Adrenal gland (tissue), 9 donors: ENCODE measurements at regions not wholly inside any gene's neighbourhood (a gene's known extent, or its start where the extent isn't known, plus 50 kb on each side); places are given as distances from the start of the nearest gene placed in this dataset.

Source experiments
- DNase-seq, 7 donors: peaks; one replicate each; pipeline ENCODE4 v3.0.0-alpha.2; 2019 to 2020
- H3K27ac ChIP-seq, 5 donors: fragments of 200-600 bp; sonication (generic) in 4 of 5; 1 replicate in 3 of 5; 2 replicates in 2 of 5; pipeline versions ENCODE4 v1.5.1 to v1.8.0; 2016 to 2020; ENCODE audit warnings: mild to moderate bottlenecking in 1 of 5
- H3K27me3 ChIP-seq: fragments of 200-600 bp; 2 replicates; pipeline ENCODE4 v1.8.0; 2021
- H3K36me3 ChIP-seq, 2 donors: fragments of 200-600 bp; replicated peaks in 1 of 2; 1 replicate in 1 of 2; 2 replicates in 1 of 2; pipeline versions ENCODE4 v1.5.1 to v1.8.0; 2018 to 2022
- H3K4me1 ChIP-seq, 2 donors: fragments of 200-600 bp; replicated peaks in 1 of 2; 1 replicate in 1 of 2; 2 replicates in 1 of 2; pipeline versions ENCODE4 v1.5.1 to v1.8.0; 2018 to 2021
- H3K4me3 ChIP-seq, 4 donors: fragments of 200-600 bp; sonication (generic) in 3 of 4; one replicate each; pipeline ENCODE4 v1.5.1; 2016 to 2018
- H3K9me3 ChIP-seq, 3 donors: fragments of 200-600 bp; sonication (generic) in 1 of 3; replicated peaks in 1 of 3; 1 replicate in 2 of 3; 2 replicates in 1 of 3; pipeline versions ENCODE4 v1.5.1 to v1.8.0; 2016 to 2021
- CTCF ChIP-seq, 6 experiments: fragments of 450-650 bp in 4 of 6; fragments of 200-600 bp in 2 of 6; sonication (generic) in 1 of 6; IDR thresholded peaks; 1 replicate in 5 of 6; 2 replicates in 1 of 6; pipeline versions ENCODE4 v1.5.1 to v1.8.0; 2016 to 2021; ENCODE audit warnings: antibody characterized with exemption in 6 of 6, mild to moderate bottlenecking in 2 of 6, moderate library complexity in 1 of 6
- POLR2A ChIP-seq, 2 donors: fragments of 450-650 bp; IDR thresholded peaks; one replicate each; pipeline ENCODE4 v1.6.1; 2017; ENCODE audit warnings: antibody characterized with exemption in 2 of 2, mild to moderate bottlenecking in 2 of 2, moderate library complexity in 1 of 2
- WGBS, 4 donors: extraction: QIAGEN DNeasy Blood & Tissue Kit in 2 of 4; methylation state at CpG; one replicate each; pipeline versions ENCODE4 v1.1.5 to v1.1.7; 2013 to 2017; 5-methylcytosine and 5-hydroxymethylcytosine counted together
- intact Hi-C, 2 donors: fragments of 100-400 bp; cut with DNase I; formaldehyde crosslinking; loops; one replicate each; pipeline versions ENCODE4 v1.14.1 to v1.15.0; 2022 to 2023
- donor health status: healthy with polysubstance abuse.
- donor health status: Bipolar disorder and iron deficiency.
- donor health status: DM: yes; HTN: yes; CAD: no.
- donor health status: DM: no; HTN: no; CAD: no.
- donor health status: DM: no; HTN: no; CAD: no.

- DNase-seq, result no peak
- H3K4me3 ChIP-seq, result no peak overlapping the region
- H3K9me3 ChIP-seq, result no peaks in the 10 kb centered on the region
- 80 to 85% (median 82%) methylated on average over 5 of the region's 5 CpGs for WGBS, 4 donors
- H3K27ac ChIP-seq, result no peak overlapping the region
- intact Hi-C loops, result no loop called here
- H3K36me3 ChIP-seq, result no peaks in the 10 kb centered on the region
- TF ChIP-seq CTCF (IDR thresholded peaks at IDR 0.05), result no peak
- no peak for TF ChIP-seq POLR2A (IDR thresholded peaks at IDR 0.05)
- no peaks in the 10 kb centered on the region for H3K4me1 ChIP-seq
- H3K27me3 ChIP-seq, result no peaks in the 10 kb centered on the region
Observed at GRCh38 chr11:127996825-127997224, 590.5 kb downstream of the ETS1 start.

- Histone ChIP-seq H3K4me1 (no peaks in the 10 kb centered on the region), H3K9me3 (no peaks in the 10 kb centered on the region), H3K36me3 (no peaks in the 10 kb centered on the region), H3K4me3 (no peak overlapping the region), H3K27me3 (no peaks in the 10 kb centered on the region), H3K27ac (no peak overlapping the region)
- no peak for TF ChIP-seq POLR2A (IDR thresholded peaks at IDR 0.05)
- no peak for TF ChIP-seq CTCF (IDR thresholded peaks at IDR 0.05)
- DNase-seq, result no peak
- intact Hi-C loops, result no loop called here
- WGBS, 4 donors, result 62 to 80% (median 63%) methylated on average over 3 of the region's 3 CpGs
Observed at GRCh38 chr11:127995921-127996320, 591.4 kb downstream of the ETS1 start.

- TF ChIP-seq CTCF (IDR thresholded peaks at IDR 0.05) (no peak), POLR2A (IDR thresholded peaks at IDR 0.05) (no peak)
- H3K4me3 ChIP-seq, result no peak overlapping the region
- no peak overlapping the region for H3K27ac ChIP-seq
- H3K9me3 ChIP-seq, result no peaks in the 10 kb centered on the region
- H3K4me1 ChIP-seq, result no peaks in the 10 kb centered on the region
- no peaks in the 10 kb centered on the region for H3K36me3 ChIP-seq
- no peak for DNase-seq
- H3K27me3 ChIP-seq, result no peaks in the 10 kb centered on the region
- WGBS, 4 donors, result 61 to 64% (median 62%) methylated on average over 4 of the region's 4 CpGs
- intact Hi-C loops, result no loop called here
Observed at GRCh38 chr11:127994736-127995135, 592.6 kb downstream of the ETS1 start.

GRCh38 chr11:127993788-127994187 lies 593.6 kb downstream of the ETS1 start:
- Histone ChIP-seq H3K27ac (no peak overlapping the region), H3K27me3 (no peaks in the 10 kb centered on the region), H3K9me3 (no peaks in the 10 kb centered on the region), H3K36me3 (no peaks in the 10 kb centered on the region), H3K4me1 (no peaks in the 10 kb centered on the region), H3K4me3 (no peak overlapping the region)
- intact Hi-C loops, result no loop called here
- DNase-seq, result no peak
- no peak for TF ChIP-seq POLR2A (IDR thresholded peaks at IDR 0.05)
- WGBS, 4 donors, result 83 to 90% (median 88%) methylated on average over 7 of the region's 7 CpGs

DNA sequence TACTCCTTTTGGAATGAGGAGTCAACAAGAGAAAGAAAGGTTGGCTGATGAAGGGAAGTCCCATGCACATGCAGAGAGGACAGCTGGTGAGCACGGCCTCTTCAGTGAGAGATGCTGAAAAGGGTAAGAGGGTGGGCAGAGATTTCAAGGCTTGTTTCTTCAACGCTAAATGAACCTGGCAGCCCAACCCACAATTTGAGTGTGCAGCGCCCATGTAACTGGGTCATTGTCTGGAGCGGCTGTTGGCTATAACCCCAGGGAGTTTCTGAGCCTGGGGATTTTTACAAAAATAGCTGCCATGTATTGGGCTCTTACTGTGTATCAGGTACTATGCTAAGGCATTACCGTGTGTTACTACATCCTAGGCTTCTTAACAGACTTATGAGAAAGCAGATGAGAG lies 594.1 kb downstream of the ETS1 start:
- H3K4me1 ChIP-seq, result no peaks in the 10 kb centered on the region
- intact Hi-C loops, result no loop called here
- no peak overlapping the region for H3K4me3 ChIP-seq
- no peak for TF ChIP-seq POLR2A (IDR thresholded peaks at IDR 0.05)
- no peak for TF ChIP-seq CTCF (IDR thresholded peaks at IDR 0.05)
- no peaks in the 10 kb centered on the region for H3K27me3 ChIP-seq
- no peaks in the 10 kb centered on the region for H3K36me3 ChIP-seq
- no peak for DNase-seq
- H3K9me3 ChIP-seq, result no peaks in the 10 kb centered on the region
- no peak overlapping the region for H3K27ac ChIP-seq
- 73 to 88% (median 82%) methylated on average over 5 of the region's 5 CpGs for WGBS, 4 donors
